ENCODE measurements at regions not wholly inside any gene's neighbourhood (a gene's known extent, or its start where the extent isn't known, plus 50 kb on each side); places are given as distances from the start of the nearest gene placed in this dataset.

DNA sequence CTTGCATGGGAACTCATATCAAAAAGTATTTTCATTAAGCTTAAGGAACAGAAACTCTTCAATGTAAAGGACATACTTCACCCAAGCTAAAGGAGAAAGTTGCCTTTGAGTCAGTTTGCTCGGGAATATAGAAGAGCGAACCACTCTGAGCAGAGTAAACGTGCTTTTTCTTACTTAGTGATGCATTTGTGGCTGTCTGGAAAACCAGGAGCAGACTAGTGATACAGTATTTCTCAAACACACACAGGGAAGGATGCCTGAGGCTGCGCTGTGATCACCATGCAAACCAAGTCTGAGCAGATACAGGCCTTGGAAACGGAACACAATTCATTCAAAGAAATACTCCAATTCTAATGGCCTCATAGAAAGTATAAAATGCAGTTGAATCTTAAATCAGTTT is 121.0 kb upstream of the CDIN1 start:
- no peak for DNase-seq
- no peak for ATAC-seq (ENCODE audit: poor library complexity)
- intact Hi-C loops (cut with DNase I), result no loop called here

DNA sequence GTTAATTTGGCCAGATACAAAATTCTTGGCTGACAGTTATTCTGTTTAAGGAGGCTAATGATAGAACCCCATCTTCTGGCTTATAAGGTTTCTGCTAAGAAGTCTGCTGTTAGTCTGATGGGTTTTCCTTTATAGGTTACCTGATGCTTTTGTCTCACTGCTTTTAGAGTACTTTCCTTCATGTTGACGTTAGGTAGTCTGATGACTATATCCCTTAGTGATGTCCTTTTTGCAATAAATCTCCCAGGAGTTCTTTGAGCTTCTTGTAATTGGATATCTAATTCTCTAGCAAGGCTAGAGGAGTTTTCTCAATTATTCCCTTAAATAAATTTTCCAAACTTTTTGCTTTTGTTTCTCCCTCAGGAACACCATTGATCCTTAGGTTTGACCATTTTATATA is 114.1 kb upstream of the CDIN1 start:
- ATAC-seq (ENCODE audit: poor library complexity), result no peak
- intact Hi-C loops (cut with DNase I), result no loop called here
- DNase-seq, result no peak

DNA sequence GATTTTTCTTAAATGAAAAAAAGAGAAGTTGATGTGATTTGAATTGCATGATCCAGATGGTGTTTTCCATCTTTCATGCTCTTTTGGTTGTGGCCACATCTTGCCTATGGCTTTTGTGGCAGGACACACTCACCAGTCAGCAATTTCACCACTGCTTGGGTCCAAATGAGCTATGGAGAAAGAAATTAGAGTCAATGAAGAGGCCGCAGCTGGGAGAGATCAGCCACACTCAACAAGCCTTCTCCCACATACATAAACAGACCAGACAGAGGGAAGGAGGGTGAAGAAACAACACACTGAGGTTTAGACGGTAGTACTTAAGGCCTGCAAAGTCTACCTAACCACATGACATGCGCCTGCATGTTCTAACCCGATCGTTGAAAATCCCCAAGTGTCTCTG is 110.7 kb upstream of the CDIN1 start:
- no peak for DNase-seq
- ATAC-seq (ENCODE audit: poor library complexity), result peak; percentile 49
- intact Hi-C loops (cut with DNase I), result no loop called here

DNA sequence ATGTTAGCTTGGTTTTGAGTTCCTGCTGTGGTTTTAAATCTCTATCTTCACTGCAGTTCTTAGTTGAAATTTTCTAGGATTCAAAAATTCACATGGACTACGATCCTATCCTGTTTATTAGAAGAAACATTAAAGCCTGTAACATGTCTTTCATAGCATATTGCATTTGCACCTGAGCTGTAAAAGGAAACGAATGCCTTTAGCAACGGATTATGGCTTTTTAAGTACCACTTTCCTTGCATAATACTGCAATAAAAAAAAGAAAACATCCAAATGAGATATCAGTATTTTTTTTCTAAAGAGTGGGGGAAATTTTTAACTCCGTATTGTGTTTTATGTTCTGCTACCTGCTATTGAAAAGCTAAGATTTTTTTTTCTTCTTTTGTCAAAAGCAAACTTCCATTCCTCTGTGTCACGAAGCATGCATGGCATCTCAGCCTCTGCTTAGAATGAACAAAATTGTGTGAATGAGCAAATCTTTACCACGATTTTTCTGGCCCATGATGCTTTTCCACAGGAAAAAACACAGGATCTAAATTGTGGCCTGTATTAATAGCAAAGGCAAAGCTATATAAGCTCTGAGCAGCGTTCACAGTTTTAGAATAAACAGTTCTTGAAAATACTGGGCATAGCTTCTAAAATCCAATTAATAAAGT is 110.0 kb upstream of the CDIN1 start:
- DNase-seq, result no peak
- ATAC-seq (ENCODE audit: poor library complexity), result no peak
- intact Hi-C loops (cut with DNase I), result no loop called here

DNA sequence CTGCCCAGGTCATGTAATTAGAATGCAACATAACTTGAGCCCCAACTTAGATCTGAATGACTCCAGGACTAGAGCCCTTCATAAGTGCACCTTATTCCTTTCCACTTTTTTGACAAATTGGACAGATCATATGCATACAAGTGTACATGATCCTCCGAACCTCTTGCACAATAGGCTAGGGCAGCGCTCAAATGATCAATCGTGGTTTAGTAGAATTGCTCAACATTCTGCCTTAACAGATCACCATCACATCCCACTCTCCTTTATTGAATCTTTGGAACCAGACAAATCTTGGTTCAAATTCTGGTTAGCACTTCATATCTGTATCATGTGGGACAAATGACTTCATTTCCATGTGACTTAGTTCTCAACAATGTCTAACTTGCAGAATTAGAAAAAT is 106.8 kb upstream of the CDIN1 start:
- intact Hi-C loops (cut with DNase I), result no loop called here
- ATAC-seq (ENCODE audit: poor library complexity), result no peak
- no peak for DNase-seq

DNA sequence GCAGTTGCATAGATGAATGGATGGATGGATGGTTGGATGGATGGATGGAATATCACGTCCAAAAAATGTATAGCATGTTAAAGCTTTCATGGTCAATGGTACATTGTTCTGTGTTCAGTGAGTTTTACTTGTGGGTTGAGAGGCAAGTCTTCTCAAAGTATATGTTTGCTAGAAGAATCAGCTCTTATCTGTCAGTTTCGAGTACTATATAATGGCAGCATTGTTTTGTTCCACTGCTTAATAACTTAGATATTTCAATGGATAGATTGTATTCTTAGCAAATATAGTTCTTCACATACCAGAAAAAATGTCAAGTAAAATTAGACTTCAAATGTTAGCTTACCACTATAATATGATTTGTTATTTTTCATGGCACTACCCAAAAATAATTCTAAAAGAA is 100.9 kb upstream of the CDIN1 start:
- ATAC-seq (ENCODE audit: poor library complexity) (no peak), DNase-seq (no peak)
- intact Hi-C loops (cut with DNase I), result no loop called here

DNA sequence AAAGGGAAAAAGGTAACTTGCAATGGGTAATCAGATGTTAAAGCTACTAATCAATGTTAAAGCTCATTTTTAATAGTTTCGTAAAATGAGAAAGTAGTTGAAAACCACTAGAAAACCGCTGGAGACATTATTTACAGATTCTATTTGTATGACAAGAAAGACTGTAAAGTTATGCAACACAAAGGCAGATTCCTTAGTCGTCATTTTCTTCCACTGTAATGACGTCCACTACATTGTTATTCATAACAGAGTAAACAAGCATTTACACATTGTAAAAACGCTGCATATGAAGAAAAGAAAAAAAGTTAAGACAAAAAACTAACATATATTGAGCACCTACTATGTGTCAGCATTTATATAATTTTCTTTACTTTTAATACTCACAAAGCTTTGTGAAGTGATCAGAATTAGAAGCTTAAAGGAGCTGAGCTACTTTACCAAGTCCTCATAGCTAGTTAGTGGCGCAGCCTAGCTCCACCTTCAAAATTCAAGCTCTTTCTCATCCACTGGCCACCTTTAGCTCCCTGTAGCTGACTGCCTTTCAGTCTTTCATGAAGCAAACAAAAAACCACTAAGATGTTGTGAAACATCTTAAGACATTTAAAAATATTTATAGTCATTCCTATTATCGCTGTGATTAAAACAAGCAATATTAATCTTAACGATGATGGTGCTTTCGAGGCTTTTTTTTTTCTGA is 100.1 kb upstream of the CDIN1 start:
- DNase-seq, result no peak
- ATAC-seq (ENCODE audit: poor library complexity), result no peak
- intact Hi-C loops (cut with DNase I), result no loop called here

DNA sequence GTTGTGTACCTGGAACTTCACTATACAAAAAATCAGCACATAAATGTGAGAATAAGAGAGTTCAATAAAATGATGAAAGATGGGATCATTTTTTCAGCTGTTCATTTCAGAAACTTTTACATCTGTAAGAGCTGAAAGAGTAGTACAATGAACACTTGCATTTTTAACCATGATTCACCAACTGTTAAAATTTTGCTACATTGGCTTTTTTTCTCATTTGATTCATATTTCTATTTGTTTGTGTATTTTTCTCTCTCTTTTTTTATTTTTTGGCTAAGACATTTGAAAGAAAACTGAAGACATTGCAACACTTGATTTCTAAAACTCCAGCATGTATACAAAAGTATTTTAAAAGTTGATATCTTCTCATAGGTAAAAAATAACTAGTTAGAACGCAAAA is 98.3 kb upstream of the CDIN1 start:
- DNase-seq, result no peak
- intact Hi-C loops (cut with DNase I), result no loop called here
- no peak for ATAC-seq (ENCODE audit: poor library complexity)

DNA sequence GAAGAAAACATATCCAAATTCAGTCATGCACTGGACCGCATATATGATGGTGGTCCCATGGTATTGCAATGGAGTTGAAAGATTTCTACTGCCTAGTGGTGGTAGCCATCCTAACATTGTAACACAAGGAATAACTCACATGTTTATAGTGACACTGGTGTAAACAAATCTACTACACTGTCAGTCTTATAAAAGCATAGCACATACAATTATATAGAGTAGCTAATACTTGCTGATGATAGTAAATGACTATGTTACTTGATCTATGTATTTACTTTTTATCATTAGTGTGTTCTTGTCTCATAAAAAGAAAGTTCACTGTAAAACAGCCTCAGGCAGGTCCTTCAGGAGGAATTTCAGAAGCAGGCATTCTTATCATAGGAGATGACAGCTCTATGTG is 96.0 kb upstream of the CDIN1 start:
- no peak for DNase-seq
- ATAC-seq (ENCODE audit: poor library complexity), result no peak
- intact Hi-C loops (cut with DNase I), result no loop called here

DNA sequence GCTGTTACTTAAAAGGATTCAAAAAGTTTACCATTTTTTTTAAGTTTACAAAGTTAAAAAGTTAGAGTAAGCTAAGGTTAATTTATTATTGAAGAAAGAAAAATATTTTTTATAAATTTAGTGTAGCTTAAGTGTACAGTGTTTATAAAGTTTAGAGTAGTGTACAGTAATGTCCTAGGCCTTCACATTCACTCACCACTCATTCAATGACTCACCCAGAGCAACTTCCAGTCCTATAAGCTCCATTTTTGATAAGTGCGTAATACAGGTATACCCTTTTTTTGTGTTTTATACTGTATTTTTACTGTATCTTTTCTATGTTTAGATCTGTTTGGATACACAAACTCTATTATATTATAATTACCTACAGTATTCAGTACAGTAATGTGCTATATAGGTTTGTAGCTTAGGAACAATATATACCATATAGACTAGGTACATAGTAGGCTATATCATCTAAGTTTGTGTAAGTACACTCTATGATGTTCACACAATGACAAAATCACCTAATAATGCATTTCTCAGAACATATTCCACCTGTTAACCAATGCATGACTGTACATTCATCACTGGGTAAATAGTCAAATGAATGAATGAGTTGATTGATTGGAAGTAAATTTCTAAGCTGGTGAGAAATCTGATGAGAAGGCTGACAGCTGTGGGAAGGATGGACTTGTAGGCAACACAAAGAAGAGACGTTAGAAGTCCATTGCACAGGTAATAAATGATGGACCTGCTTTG is 95.2 kb upstream of the CDIN1 start:
- DNase-seq (no peak), ATAC-seq (ENCODE audit: poor library complexity) (no peak)
- intact Hi-C loops (cut with DNase I), result no loop called here

DNA sequence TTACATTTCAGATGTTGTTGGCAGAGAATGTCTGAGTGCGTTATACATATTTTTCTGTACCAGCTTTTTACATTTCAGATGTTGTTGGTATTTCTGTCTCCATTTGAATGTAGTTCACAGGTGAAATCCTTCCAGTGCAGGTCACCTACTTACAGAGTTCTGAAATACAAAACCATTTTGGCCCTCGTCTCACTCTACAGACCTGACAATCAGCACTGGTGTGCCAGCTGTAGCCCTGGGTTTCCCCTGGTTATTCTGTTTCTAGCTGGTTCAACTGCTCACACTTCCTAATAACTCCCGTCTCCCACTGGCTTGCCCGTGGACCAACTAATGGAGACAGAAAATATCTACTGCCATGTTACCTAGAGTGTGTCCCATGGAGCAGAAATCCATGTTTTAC is 87.5 kb upstream of the CDIN1 start:
- intact Hi-C loops (cut with DNase I), result no loop called here
- ATAC-seq (ENCODE audit: poor library complexity) (no peak), DNase-seq (no peak)

DNA sequence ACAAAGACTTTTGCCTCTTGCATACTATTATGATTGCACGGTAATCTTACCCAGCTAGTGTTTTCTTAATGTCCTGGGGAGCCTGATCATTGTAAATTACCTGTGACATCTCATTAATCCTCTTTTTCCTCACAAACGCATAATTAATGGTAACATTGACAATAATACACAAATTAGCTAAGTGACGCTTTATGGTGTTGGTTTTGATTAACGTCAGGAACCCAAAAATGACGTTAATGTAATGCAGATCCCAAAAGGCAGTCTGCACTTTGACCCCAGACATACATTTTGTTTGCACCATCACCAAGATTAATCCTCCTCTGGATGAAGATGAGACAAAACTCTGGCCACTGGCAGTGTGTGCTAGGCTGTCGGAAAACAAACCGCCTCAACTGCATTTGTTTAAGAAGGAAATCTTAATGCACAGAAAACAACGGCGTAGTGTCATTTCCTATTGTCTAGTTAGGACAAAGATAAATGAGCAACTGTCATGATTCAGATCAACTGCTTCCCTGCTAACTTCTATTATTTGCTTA is 83.9 kb upstream of the CDIN1 start:
- intact Hi-C loops (cut with DNase I), result no loop called here
- no peak for ATAC-seq (ENCODE audit: poor library complexity)
- no peak for DNase-seq

DNA sequence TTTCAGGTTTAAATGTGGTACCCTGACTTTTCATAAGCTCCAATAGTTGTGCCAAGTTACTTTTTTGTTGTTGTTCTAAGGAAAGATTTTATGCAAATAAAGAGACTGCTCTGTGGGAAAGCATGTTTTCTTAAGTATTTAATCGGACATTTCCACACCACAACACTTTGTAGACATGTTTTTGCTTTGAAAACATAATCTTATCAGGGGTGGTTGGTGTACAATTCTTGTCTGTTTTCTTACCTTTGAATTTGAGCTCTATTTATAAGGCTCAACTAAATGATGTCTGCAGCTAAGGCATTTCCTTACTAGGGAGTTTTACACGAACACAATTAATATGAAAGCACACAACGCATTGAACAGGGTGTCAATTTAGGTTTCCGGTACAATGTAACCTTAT is 81.5 kb upstream of the CDIN1 start:
- ATAC-seq (ENCODE audit: poor library complexity), result no peak
- no peak for DNase-seq
- intact Hi-C loops (cut with DNase I), result no loop called here

DNA sequence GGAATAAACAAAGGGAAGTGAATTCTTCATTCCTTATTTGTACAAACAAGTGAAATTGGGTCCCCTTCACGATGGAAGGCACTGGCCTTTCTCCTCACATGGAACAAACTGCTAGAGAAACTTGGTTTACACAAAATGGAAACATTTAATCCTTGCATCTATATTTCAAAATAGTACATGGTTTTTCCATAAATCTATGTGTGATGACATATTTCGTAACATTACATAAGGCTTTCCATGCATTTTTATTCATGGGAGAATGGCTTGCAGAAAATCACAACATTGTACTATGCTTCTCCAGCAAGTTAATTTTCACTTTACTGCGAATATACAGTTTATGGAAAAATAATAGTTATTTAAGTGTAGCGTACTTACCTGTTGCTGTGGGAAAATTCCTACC is 81.0 kb upstream of the CDIN1 start:
- no peak for ATAC-seq (ENCODE audit: poor library complexity)
- DNase-seq, result no peak
- intact Hi-C loops (cut with DNase I), result no loop called here

DNA sequence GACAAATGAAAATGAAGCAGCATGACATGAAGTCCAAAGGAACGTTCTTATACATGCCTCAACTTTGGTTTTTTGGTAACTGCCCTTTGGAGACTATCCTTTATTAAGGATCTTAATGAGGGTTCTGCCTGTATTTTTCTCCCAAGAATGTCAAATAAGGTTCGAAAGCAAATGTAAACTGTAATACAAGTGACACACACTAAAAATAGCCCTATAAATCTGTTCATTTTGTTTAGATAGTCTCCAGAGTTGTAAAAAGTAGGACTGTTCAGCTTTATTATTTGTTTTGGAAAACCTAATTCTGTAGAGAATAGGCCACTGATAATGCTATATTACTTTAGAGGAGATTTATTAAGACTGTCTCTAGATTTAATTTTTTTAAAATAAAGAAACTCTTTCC is 80.5 kb upstream of the CDIN1 start:
- intact Hi-C loops (cut with DNase I), result no loop called here

DNA sequence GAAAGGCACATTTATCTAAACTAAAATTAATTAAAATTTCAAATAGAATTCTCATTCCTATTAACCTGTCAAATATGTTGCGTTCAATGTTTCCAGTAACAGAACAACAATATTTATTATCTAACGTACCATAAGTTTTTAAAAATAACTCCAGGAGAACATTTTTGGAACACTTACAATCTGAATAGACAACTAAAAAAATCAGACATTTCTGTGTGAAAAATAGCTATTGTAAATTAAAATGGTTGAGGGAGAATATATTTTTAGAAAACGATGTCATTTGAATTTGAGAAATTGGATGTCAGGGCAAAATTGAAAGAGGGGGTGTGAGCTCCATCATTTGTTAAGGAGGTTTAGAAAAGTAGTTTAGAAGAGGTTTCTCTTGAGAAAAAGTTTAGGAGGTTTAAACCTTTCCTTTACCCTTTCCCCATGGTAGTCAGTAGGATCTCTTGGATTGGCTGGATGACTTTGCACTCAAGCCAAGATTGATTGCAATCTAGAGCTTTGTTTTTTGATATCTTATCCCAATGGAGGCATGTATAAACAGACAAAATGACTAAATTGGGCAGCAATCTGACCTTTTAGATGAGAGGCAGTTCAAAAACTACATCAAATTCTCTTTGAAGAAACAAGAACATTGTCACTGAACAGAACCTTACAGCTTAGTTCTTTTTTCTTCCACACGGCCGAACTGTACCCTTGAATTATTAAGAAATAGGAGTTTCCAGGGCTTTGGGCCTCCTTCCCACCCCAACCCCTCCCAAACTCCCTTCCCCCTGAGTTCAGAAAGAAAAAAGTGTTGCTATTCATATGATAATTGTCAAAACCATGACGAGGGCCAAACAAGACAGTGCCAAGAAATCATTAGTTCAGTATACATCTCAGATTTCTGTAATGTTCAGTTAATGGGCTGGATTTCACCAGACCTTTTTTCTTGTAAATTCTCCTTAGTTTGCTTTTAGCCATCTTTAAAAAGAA is 79.7 kb upstream of the CDIN1 start:
- intact Hi-C loops (cut with DNase I), result no loop called here
- no peak for DNase-seq
- no peak for ATAC-seq (ENCODE audit: poor library complexity)

More for the DNA sequence above, 80.5 kb upstream of the CDIN1 start:
- DNase-seq (no peak), ATAC-seq (ENCODE audit: poor library complexity) (no peak)

DNA sequence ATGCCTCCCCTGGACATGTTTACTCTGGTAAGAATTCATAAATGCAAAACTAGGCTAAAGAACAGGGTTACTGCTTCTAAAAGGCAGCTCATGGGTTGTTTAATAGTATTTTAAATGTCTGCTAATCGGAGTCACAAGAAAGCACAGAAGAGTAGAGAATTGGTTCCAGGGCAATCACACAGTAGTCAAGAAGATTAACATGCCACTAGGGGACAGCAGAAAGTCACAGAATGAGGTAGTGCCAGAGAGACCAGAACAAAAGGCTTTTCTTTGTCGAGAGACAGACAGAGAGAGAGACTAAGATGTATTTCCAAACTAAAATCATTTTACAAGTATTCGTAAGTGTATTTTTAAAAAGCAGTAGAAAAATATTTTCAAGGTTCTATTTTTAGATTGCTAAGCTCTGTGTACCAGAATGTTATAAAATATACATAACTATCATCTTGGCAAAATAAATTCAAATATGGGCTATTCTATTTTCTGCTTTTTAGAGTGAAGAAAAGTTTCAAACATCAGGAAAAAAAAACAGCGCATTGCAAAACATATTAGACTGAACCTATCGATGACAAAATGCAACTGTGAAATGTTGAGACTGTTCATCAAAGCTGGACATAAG is 78.3 kb upstream of the CDIN1 start:
- intact Hi-C loops (cut with DNase I), result no loop called here
- no peak for DNase-seq
- ATAC-seq (ENCODE audit: poor library complexity), result peak; percentile 96

DNA sequence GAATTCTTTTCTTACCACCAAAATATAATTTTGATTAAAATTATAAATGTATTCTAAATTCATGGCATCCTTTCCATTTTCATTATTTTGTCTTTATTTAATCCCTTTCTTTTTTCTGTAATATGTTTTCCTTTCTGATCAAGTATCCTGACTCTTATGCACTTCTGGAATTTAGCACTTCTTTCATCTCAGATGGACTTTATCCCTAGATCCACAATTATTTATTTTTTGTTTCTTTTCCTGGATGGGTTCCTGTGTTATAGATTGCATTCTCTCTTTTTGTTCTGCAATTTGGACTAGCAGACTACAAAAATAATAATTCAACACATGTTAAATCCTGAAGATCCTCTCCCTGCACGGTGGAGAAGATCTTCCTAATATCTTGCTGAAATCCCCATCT is 76.9 kb upstream of the CDIN1 start:
- ATAC-seq (ENCODE audit: poor library complexity) (no peak), DNase-seq (no peak)
- intact Hi-C loops (cut with DNase I), result no loop called here

Measured in Right ventricle myocardium superior (tissue), 1 donor.